ENCODE measurements at regions not wholly inside any gene's neighbourhood (a gene's known extent, or its start where the extent isn't known, plus 50 kb on each side); places are given as distances from the start of the nearest gene placed in this dataset.
"Not testable (repeated sequence)": the region's sequence is repeated elsewhere in the genome, so short reads cannot be mapped to it uniquely, and the experiment has no call there.

- no peak for TF ChIP-seq CTCF (IDR thresholded peaks at IDR 0.05)
- H3K36me3 Mint-ChIP-seq (ENCODE audit: low read depth): no peaks in the 10 kb centered on the region
- no peak overlapping the region for H3K4me3 Mint-ChIP-seq
- no peak overlapping the region for H3K27ac Mint-ChIP-seq
- H3K4me1 Mint-ChIP-seq (ENCODE audit: low read depth): no peaks in the 10 kb centered on the region
- no peaks in the 10 kb centered on the region; the same call in 1 of the 2 replicates for H3K27me3 Mint-ChIP-seq (ENCODE audit: insufficient read depth)
- peaks cover 63% of the 10 kb centered on the region for H3K9me3 Mint-ChIP-seq
- DNase-seq: no peak
These were observed 999.3 kb downstream of the VRK1 start for GRCh38 chr14:97796511-97796910.

DNA sequence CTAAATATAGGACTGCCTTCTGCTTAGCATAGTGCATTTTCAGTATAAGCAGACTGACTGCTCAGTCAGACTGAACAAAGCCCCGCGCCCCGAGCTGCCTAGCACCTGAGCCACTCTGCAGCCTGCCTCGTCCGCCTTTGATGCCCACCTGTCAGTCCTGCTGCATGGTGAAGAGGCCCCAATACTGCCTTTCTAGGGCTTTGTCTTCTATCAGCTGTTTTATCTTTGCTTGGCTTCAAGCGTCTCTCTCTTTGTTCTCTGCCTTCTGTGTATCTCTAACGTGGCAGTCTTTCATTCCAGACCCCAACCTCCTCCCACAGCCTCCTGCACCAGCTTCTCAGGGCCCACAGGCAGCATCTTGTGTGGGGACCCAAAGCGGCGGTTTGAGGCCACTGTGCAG is 1001.0 kb downstream of the VRK1 start:
- Mint-ChIP-seq H3K36me3 (ENCODE audit: low read depth) (no peaks in the 10 kb centered on the region), H3K27ac (no peak overlapping the region), H3K4me1 (ENCODE audit: low read depth) (no peaks in the 10 kb centered on the region), H3K4me3 (no peak overlapping the region), H3K9me3 (peaks cover 69% of the 10 kb centered on the region), H3K27me3 (ENCODE audit: insufficient read depth) (peaks cover 2% of the 10 kb centered on the region; the same call in 1 of the 2 replicates)
- DNase-seq: no peak
- TF ChIP-seq CTCF (IDR thresholded peaks at IDR 0.05): no peak

- TF ChIP-seq CTCF (IDR thresholded peaks at IDR 0.05): no peak
- H3K27ac Mint-ChIP-seq: no peak overlapping the region
- H3K4me3 Mint-ChIP-seq: no peak overlapping the region
- DNase-seq: no peak
- H3K4me1 Mint-ChIP-seq (ENCODE audit: low read depth): no peaks in the 10 kb centered on the region
- peaks cover 2% of the 10 kb centered on the region; the same call in 1 of the 2 replicates for H3K27me3 Mint-ChIP-seq (ENCODE audit: insufficient read depth)
- H3K36me3 Mint-ChIP-seq (ENCODE audit: low read depth): no peaks in the 10 kb centered on the region
- peaks cover 55% of the 10 kb centered on the region for H3K9me3 Mint-ChIP-seq
These were observed 1005.5 kb downstream of the VRK1 start for GRCh38 chr14:97802430-97803373.

GRCh38 chr14:97804056-97804455 is 1006.9 kb downstream of the VRK1 start:
- Mint-ChIP-seq H3K4me1 (ENCODE audit: low read depth) (no peaks in the 10 kb centered on the region), H3K27ac (no peak overlapping the region), H3K9me3 (peaks cover 44% of the 10 kb centered on the region), H3K4me3 (no peak overlapping the region), H3K27me3 (ENCODE audit: insufficient read depth) (peaks cover 2% of the 10 kb centered on the region; the same call in 1 of the 2 replicates), H3K36me3 (ENCODE audit: low read depth) (no peaks in the 10 kb centered on the region)
- DNase-seq: no peak
- no peak for TF ChIP-seq CTCF (IDR thresholded peaks at IDR 0.05)

GRCh38 chr14:97806891-97807290 is 1009.7 kb downstream of the VRK1 start:
- Mint-ChIP-seq H3K4me3 (no peak overlapping the region), H3K4me1 (ENCODE audit: low read depth) (no peaks in the 10 kb centered on the region), H3K27me3 (ENCODE audit: insufficient read depth) (peaks cover 2% of the 10 kb centered on the region; the same call in 1 of the 2 replicates), H3K36me3 (ENCODE audit: low read depth) (peaks cover 4% of the 10 kb centered on the region; the same call in 1 of the 2 replicates), H3K9me3 (peaks cover 46% of the 10 kb centered on the region), H3K27ac (no peak overlapping the region)
- no peak for DNase-seq
- no peak for TF ChIP-seq CTCF (IDR thresholded peaks at IDR 0.05)

GRCh38 chr14:97808541-97808940 is 1011.4 kb downstream of the VRK1 start:
- H3K36me3 Mint-ChIP-seq (ENCODE audit: low read depth); H3K27me3 Mint-ChIP-seq (ENCODE audit: insufficient read depth); H3K4me3 Mint-ChIP-seq; H3K27ac Mint-ChIP-seq; H3K4me1 Mint-ChIP-seq (ENCODE audit: low read depth); DNase-seq: not testable (repeated sequence)
- peaks cover 29% of the 10 kb centered on the region for H3K9me3 Mint-ChIP-seq
